ENCODE measurements at regions not wholly inside any gene's neighbourhood (a gene's known extent, or its start where the extent isn't known, plus 50 kb on each side); places are given as distances from the start of the nearest gene placed in this dataset.

GRCh38 chr3:194930377-194931204 lies 244.9 kb downstream of the FAM43A start:
- TF ChIP-seq CTCF (IDR thresholded peaks at IDR 0.05; ENCODE audit: unreplicated experiment) = no peak
- no peak for DNase-seq
- H3K27me3 Mint-ChIP-seq (ENCODE audit: unreplicated experiment) = peaks cover 41% of the 10 kb centered on the region
- intact Hi-C loops (cut with micrococcal nuclease; ENCODE audit: unreplicated experiment) = no loop called here
- H3K27ac Mint-ChIP-seq (ENCODE audit: unreplicated experiment) = no peak overlapping the region
- H3K9me3 Mint-ChIP-seq (ENCODE audit: low read depth, unreplicated experiment) = peaks cover 3% of the 10 kb centered on the region
- H3K4me1 Mint-ChIP-seq (ENCODE audit: low read depth, unreplicated experiment) = peaks cover 17% of the 10 kb centered on the region
- no peaks in the 10 kb centered on the region for H3K36me3 Mint-ChIP-seq (ENCODE audit: insufficient read depth, unreplicated experiment)
- CTCF ChIA-PET = interaction anchor here (0.7 to 1.1 kb wide), 2 partner anchors 12 to 248 kb away, joined by 3 to 5 read pairs; no protein-coding TSS in a partner anchor
- BruUV-seq (replicated peaks) = no TSS peak
- H3K4me3 Mint-ChIP-seq (ENCODE audit: low read depth, unreplicated experiment) = no peak overlapping the region

- H3K4me3 Mint-ChIP-seq (ENCODE audit: low read depth, unreplicated experiment) = no peak overlapping the region
Measured at GRCh38 chr3:194931347-194931746, 245.7 kb downstream of the FAM43A start.

GRCh38 chr3:194931865-194932264 lies 246.2 kb downstream of the FAM43A start:
- Mint-ChIP-seq H3K27ac (ENCODE audit: unreplicated experiment) (no peak overlapping the region), H3K27me3 (ENCODE audit: unreplicated experiment) (peaks cover 40% of the 10 kb centered on the region), H3K4me1 (ENCODE audit: low read depth, unreplicated experiment) (peaks cover 17% of the 10 kb centered on the region), H3K36me3 (ENCODE audit: insufficient read depth, unreplicated experiment) (no peaks in the 10 kb centered on the region), H3K4me3 (ENCODE audit: low read depth, unreplicated experiment) (no peak overlapping the region), H3K9me3 (ENCODE audit: low read depth, unreplicated experiment) (peaks cover 3% of the 10 kb centered on the region)
- CTCF ChIA-PET = no interaction called here
- intact Hi-C loops (cut with micrococcal nuclease; ENCODE audit: unreplicated experiment) = no loop called here
- no peak for TF ChIP-seq CTCF (IDR thresholded peaks at IDR 0.05; ENCODE audit: unreplicated experiment)
- no TSS peak for BruUV-seq (replicated peaks)
- no peak for DNase-seq

More at GRCh38 chr3:194931347-194931746, 245.7 kb downstream of the FAM43A start:
- CTCF ChIA-PET = interaction anchor here (0.7 kb wide), 1 partner anchor 11 kb away, joined by 3 read pairs; no protein-coding TSS in a partner anchor
- intact Hi-C loops (cut with micrococcal nuclease; ENCODE audit: unreplicated experiment) = no loop called here
- H3K9me3 Mint-ChIP-seq (ENCODE audit: low read depth, unreplicated experiment) = peaks cover 3% of the 10 kb centered on the region
- BruUV-seq (replicated peaks) = no TSS peak
- peaks cover 40% of the 10 kb centered on the region for H3K27me3 Mint-ChIP-seq (ENCODE audit: unreplicated experiment)
- no peaks in the 10 kb centered on the region for H3K36me3 Mint-ChIP-seq (ENCODE audit: insufficient read depth, unreplicated experiment)
- TF ChIP-seq CTCF (IDR thresholded peaks at IDR 0.05; ENCODE audit: unreplicated experiment) = no peak
- H3K4me1 Mint-ChIP-seq (ENCODE audit: low read depth, unreplicated experiment) = peaks cover 17% of the 10 kb centered on the region
- no peak for DNase-seq
- H3K27ac Mint-ChIP-seq (ENCODE audit: unreplicated experiment) = no peak overlapping the region

- Mint-ChIP-seq H3K4me1 (ENCODE audit: low read depth, unreplicated experiment) (peaks cover 9% of the 10 kb centered on the region), H3K36me3 (ENCODE audit: insufficient read depth, unreplicated experiment) (no peaks in the 10 kb centered on the region), H3K27me3 (ENCODE audit: unreplicated experiment) (peaks cover 40% of the 10 kb centered on the region), H3K27ac (ENCODE audit: unreplicated experiment) (no peak overlapping the region), H3K4me3 (ENCODE audit: low read depth, unreplicated experiment) (no peak overlapping the region), H3K9me3 (ENCODE audit: low read depth, unreplicated experiment) (peaks cover 3% of the 10 kb centered on the region)
- BruUV-seq (replicated peaks) = no TSS peak
- no peak for DNase-seq
- CTCF ChIA-PET = no interaction called here
- no peak for TF ChIP-seq CTCF (IDR thresholded peaks at IDR 0.05; ENCODE audit: unreplicated experiment)
- intact Hi-C loops (cut with micrococcal nuclease; ENCODE audit: unreplicated experiment) = no loop called here
Measured at GRCh38 chr3:194933465-194933864, 247.8 kb downstream of the FAM43A start.
